ENCODE measurements at regions not wholly inside any gene's neighbourhood (a gene's known extent, or its start where the extent isn't known, plus 50 kb on each side); places are given as distances from the start of the nearest gene placed in this dataset.
A peak's percentile ranks its signal among the peaks of the same experiment; 100 is the strongest.
"Not testable (repeated sequence)": the region's sequence is repeated elsewhere in the genome, so short reads cannot be mapped to it uniquely, and the experiment has no call there.

- DNase-seq (ENCODE audit: low read depth in 2 of 2) = no peak
- no peak for TF ChIP-seq CTCF (IDR thresholded peaks at IDR 0.05; ENCODE audit: low read depth, low read length)
Observed at GRCh38 chr4:159937595-159937994, 834.7 kb downstream of the RAPGEF2 start.

DNA sequence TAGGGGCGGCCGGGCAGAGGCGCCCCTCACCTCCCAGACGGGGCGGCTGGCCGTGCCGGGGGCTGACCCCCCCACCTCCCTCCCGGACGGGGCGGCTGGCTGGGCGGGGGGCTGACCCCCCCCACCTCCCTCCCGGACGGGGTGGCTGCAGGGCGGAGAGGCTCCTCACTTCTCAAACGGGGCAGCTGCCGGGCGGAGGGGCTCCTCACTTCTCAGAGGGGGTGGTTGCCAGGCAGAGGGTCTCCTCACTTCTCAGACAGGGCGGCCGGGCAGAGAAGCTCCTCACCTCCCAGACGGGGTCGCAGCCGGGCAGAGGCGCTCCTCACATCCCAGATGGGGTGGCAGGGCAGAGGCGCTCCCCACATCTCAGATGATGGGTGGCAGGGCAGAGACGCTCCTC lies 836.8 kb downstream of the RAPGEF2 start:
- H3K4me3 ChIP-seq (replicated peaks in 1 of 2; ENCODE audit: low read depth in 2 of 2, low read length in 2 of 2); DNase-seq (ENCODE audit: low read depth in 2 of 2): not testable (repeated sequence)

More at GRCh38 chr4:159937595-159937994, 834.7 kb downstream of the RAPGEF2 start:
- no peak overlapping the region for H3K4me3 ChIP-seq (replicated peaks in 1 of 2; ENCODE audit: low read depth in 2 of 2, low read length in 2 of 2)

- no peak for TF ChIP-seq CTCF (IDR thresholded peaks at IDR 0.05; ENCODE audit: low read depth, low read length)
- DNase-seq (ENCODE audit: low read depth in 2 of 2) = no peak
- no peak overlapping the region for H3K4me3 ChIP-seq (replicated peaks in 1 of 2; ENCODE audit: low read depth in 2 of 2, low read length in 2 of 2)
Observed at GRCh38 chr4:159941076-159941475, 838.2 kb downstream of the RAPGEF2 start.

DNA sequence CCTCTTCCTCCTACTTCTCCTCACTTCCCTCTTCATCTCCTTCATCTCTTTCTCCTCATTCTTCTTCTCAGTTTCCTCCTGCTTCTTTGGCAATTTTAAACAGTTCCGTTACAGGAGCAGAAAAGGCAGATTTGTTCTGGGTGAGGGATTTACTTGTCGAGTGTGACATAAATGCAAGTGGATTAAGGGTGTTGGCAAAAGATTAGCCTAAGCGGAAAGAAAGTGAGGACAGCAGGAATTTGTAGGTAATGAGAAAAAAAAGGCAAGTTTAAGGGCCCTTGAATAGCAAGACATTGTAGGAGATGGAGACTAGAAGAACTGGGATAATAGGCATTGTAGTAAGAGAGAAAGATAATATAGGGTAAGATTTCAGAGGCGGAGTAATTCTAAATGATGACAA lies 841.6 kb downstream of the RAPGEF2 start:
- no peak overlapping the region for H3K4me3 ChIP-seq (replicated peaks in 1 of 2; ENCODE audit: low read depth in 2 of 2, low read length in 2 of 2)
- DNase-seq (ENCODE audit: low read depth in 2 of 2) = no peak
- TF ChIP-seq CTCF (IDR thresholded peaks at IDR 0.05; ENCODE audit: low read depth, low read length) = no peak

- H3K4me3 ChIP-seq (replicated peaks in 1 of 2; ENCODE audit: low read depth in 2 of 2, low read length in 2 of 2) = no peak overlapping the region
- DNase-seq (ENCODE audit: low read depth in 2 of 2) = peak; percentile 73 to 78
- TF ChIP-seq CTCF (IDR thresholded peaks at IDR 0.05; ENCODE audit: low read depth, low read length) = peak; percentile 65
Observed at GRCh38 chr4:159946983-159947615, 844.2 kb downstream of the RAPGEF2 start.

GRCh38 chr4:159950707-159951106 lies 847.8 kb downstream of the RAPGEF2 start:
- no peak for DNase-seq (ENCODE audit: low read depth in 2 of 2)
- H3K4me3 ChIP-seq (replicated peaks in 1 of 2; ENCODE audit: low read depth in 2 of 2, low read length in 2 of 2) = no peak overlapping the region
- no peak for TF ChIP-seq CTCF (IDR thresholded peaks at IDR 0.05; ENCODE audit: low read depth, low read length)

GRCh38 chr4:159966746-159967145 lies 863.9 kb downstream of the RAPGEF2 start:
- DNase-seq (ENCODE audit: low read depth in 2 of 2) = no peak
- no peak overlapping the region for H3K4me3 ChIP-seq (replicated peaks in 1 of 2; ENCODE audit: low read depth in 2 of 2, low read length in 2 of 2)
- TF ChIP-seq CTCF (IDR thresholded peaks at IDR 0.05; ENCODE audit: low read depth, low read length) = no peak

DNA sequence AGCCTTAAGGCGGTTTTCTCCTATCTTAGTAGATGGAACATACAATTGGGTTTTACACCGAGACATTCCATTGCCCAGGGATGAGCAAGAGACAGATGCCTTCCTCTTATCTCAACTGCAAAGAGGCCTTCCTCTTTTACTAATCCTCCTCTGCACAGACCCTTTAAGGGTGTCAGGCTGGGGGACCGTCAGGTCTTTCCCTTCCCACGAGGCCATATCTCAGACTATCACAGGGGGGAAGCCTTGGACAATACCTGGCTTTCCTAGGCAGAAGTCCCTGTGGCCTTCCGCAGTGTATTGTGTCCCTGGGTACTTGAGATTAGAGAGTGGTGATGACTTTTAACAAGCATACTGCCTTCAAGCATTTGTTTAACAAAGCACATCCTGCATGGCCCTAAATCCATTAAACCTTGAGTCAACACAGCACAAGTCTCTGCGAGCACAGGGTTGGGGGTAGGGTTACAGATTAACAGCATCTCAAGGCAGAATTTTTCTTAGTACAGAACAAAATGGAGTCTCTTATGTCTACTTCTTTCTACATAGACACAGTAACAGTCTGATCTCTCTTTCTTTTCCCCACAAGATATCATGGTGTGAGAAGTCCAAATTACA lies 874.1 kb downstream of the RAPGEF2 start:
- not testable (repeated sequence) for H3K4me3 ChIP-seq (replicated peaks in 1 of 2; ENCODE audit: low read depth in 2 of 2, low read length in 2 of 2); DNase-seq (ENCODE audit: low read depth in 2 of 2)
